ENCODE measurements at regions not wholly inside any gene's neighbourhood (a gene's known extent, or its start where the extent isn't known, plus 50 kb on each side); places are given as distances from the start of the nearest gene placed in this dataset.

- no peak for DNase-seq
These were observed 239.1 kb upstream of the NRP1 start for GRCh38 chr10:33573606-33574005.

GRCh38 chr10:33571616-33572015 lies 237.1 kb upstream of the NRP1 start:
- no peak for DNase-seq

GRCh38 chr10:33570495-33570894 lies 236.0 kb upstream of the NRP1 start:
- no peak for DNase-seq

- DNase-seq: no peak
These were observed 235.2 kb upstream of the NRP1 start for GRCh38 chr10:33569702-33570101.

GRCh38 chr10:33566426-33566825 lies 232.0 kb upstream of the NRP1 start:
- DNase-seq: no peak

- no peak for DNase-seq
These were observed 231.5 kb upstream of the NRP1 start for GRCh38 chr10:33566001-33566400.

- no peak for DNase-seq
These were observed 230.8 kb upstream of the NRP1 start for GRCh38 chr10:33565231-33565630.

- DNase-seq: no peak
These were observed 224.6 kb upstream of the NRP1 start for GRCh38 chr10:33559105-33559504.

- DNase-seq: no peak
These were observed 222.8 kb upstream of the NRP1 start for GRCh38 chr10:33557313-33557712.

- no peak for DNase-seq
These were observed 222.2 kb upstream of the NRP1 start for GRCh38 chr10:33556620-33557019.

GRCh38 chr10:33556103-33556502 lies 221.6 kb upstream of the NRP1 start:
- DNase-seq: no peak

- DNase-seq: no peak
These were observed 219.5 kb upstream of the NRP1 start for GRCh38 chr10:33553748-33554571.

- DNase-seq: no peak
These were observed 217.8 kb upstream of the NRP1 start for GRCh38 chr10:33552290-33552689.

GRCh38 chr10:33550811-33551210 lies 216.3 kb upstream of the NRP1 start:
- no peak for DNase-seq

GRCh38 chr10:33547976-33548375 lies 213.5 kb upstream of the NRP1 start:
- no peak for DNase-seq

GRCh38 chr10:33546031-33546430 lies 211.6 kb upstream of the NRP1 start:
- DNase-seq: no peak

- DNase-seq: no peak
These were observed 208.5 kb upstream of the NRP1 start for GRCh38 chr10:33542752-33543505.

- DNase-seq: no peak
These were observed 204.6 kb upstream of the NRP1 start for GRCh38 chr10:33539116-33539515.

- DNase-seq: no peak
These were observed 202.6 kb upstream of the NRP1 start for GRCh38 chr10:33537066-33537465.

GRCh38 chr10:33536508-33536907 lies 202.0 kb upstream of the NRP1 start:
- no peak for DNase-seq

GRCh38 chr10:33535866-33536265 lies 201.4 kb upstream of the NRP1 start:
- DNase-seq: no peak

GRCh38 chr10:33534416-33534815 lies 199.9 kb upstream of the NRP1 start:
- no peak for DNase-seq

- no peak for DNase-seq
These were observed 199.1 kb upstream of the NRP1 start for GRCh38 chr10:33533612-33534011.

- no peak for DNase-seq
These were observed 198.4 kb upstream of the NRP1 start for GRCh38 chr10:33532901-33533300.
